ENCODE measurements at regions not wholly inside any gene's neighbourhood (a gene's known extent, or its start where the extent isn't known, plus 50 kb on each side); places are given as distances from the start of the nearest gene placed in this dataset.
"Not testable (repeated sequence)": the region's sequence is repeated elsewhere in the genome, so short reads cannot be mapped to it uniquely, and the experiment has no call there.

GRCh38 chr13:86253497-86253896 lies 454.3 kb upstream of the SLITRK6 start:
- H3K4me3 ChIP-seq; intact Hi-C loops (cut with DNase I); H3K4me1 ChIP-seq (replicated peaks); H3K36me3 ChIP-seq; H3K27ac ChIP-seq; DNase-seq (ENCODE audit: low spot score); H3K27me3 ChIP-seq (replicated peaks; ENCODE audit: insufficient read depth); H3K9me3 ChIP-seq: not testable (repeated sequence)
- WGBS, result no CpG with 5 or more reads among the region's 5 CpGs

GRCh38 chr13:86255820-86256219 lies 456.6 kb upstream of the SLITRK6 start:
- H3K4me1 ChIP-seq (replicated peaks); DNase-seq (ENCODE audit: low spot score); H3K27ac ChIP-seq; H3K4me3 ChIP-seq; intact Hi-C loops (cut with DNase I); H3K36me3 ChIP-seq; H3K9me3 ChIP-seq; H3K27me3 ChIP-seq (replicated peaks; ENCODE audit: insufficient read depth): not testable (repeated sequence)
- WGBS, result no CpG with 5 or more reads among the region's 2 CpGs

DNA sequence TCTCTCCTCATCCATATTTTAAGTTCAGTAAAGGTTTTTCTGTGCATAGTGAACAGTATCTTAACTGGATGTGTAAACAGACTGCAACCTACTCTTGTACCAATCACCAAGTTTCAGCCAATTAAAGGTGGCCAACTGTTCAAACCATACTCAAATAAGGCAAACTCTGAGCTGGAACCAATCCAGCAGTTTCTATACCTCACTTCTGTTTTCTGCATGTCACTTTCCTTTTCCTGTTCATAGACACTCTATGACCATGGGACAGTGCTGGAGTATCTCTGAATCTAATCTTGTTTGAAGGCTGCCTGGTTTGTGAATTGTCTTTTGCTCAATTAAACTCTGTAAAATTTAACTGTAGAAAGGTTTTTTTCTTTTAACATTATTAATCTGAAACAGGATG lies 470.3 kb upstream of the SLITRK6 start:
- H3K36me3 ChIP-seq, result no peaks in the 10 kb centered on the region
- no peak for DNase-seq (ENCODE audit: low spot score)
- H3K9me3 ChIP-seq, result no peaks in the 10 kb centered on the region
- H3K4me3 ChIP-seq, result no peak overlapping the region
- H3K27me3 ChIP-seq (replicated peaks; ENCODE audit: insufficient read depth), result no peaks in the 10 kb centered on the region
- intact Hi-C loops (cut with DNase I), result no loop called here
- TF ChIP-seq POLR2AphosphoS5 (IDR thresholded peaks at IDR 0.05), result no peak
- TF ChIP-seq CTCF (IDR thresholded peaks at IDR 0.05), result no peak
- no peak for TF ChIP-seq POLR2A (IDR thresholded peaks at IDR 0.05)
- H3K4me1 ChIP-seq (replicated peaks), result no peaks in the 10 kb centered on the region
- no peak overlapping the region for H3K27ac ChIP-seq

DNA sequence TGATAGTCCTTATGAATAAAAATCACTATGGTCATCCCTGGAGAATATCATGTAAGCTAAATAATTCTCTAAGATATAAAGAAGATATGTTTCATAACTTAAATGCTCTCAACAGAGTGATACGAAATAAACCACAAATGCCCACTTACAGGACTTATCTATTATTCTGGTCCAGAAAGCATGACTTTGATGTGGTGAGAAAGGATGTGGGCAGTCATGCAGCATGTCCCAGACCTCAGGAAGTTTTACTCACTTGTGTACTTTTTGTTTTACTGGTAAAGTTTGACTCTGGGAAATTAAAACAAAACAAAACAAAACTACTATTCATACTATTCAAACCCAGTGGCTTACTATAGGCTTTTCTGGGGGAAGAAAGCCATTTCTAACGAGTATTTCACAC lies 483.2 kb upstream of the SLITRK6 start:
- H3K27me3 ChIP-seq (replicated peaks; ENCODE audit: insufficient read depth), result no peaks in the 10 kb centered on the region
- TF ChIP-seq CTCF (IDR thresholded peaks at IDR 0.05) (no peak), POLR2AphosphoS5 (IDR thresholded peaks at IDR 0.05) (no peak), POLR2A (IDR thresholded peaks at IDR 0.05) (no peak)
- no peak for DNase-seq (ENCODE audit: low spot score)
- intact Hi-C loops (cut with DNase I), result no loop called here
- H3K9me3 ChIP-seq, result no peaks in the 10 kb centered on the region
- H3K36me3 ChIP-seq, result no peaks in the 10 kb centered on the region
- H3K4me1 ChIP-seq (replicated peaks), result no peaks in the 10 kb centered on the region
- H3K4me3 ChIP-seq, result no peak overlapping the region
- WGBS, result 12% methylated on average over 2 of the region's 2 CpGs
- H3K27ac ChIP-seq, result no peak overlapping the region

DNA sequence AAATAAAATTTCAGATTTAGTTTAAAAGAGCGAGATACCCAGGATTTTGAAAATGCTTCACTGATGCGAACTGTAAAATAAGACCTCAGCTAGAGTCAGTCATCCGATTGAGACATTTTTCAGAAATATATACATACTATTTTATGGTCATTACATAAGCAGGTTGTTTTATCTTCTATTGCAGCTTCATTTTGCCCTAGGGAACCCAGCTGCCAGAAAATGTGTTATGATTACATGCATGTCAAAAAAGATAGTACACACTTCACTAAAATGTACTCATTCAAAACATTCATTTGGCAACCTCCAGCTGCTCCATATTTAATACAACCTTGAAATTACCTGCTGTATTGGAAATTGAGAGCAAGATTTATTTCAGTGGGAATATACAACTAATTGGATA lies 483.8 kb upstream of the SLITRK6 start:
- H3K4me3 ChIP-seq, result no peak overlapping the region
- no peak overlapping the region for H3K27ac ChIP-seq
- WGBS, result 91% methylated on average over 3 of the region's 3 CpGs
- no peak for TF ChIP-seq CTCF (IDR thresholded peaks at IDR 0.05)
- TF ChIP-seq POLR2AphosphoS5 (IDR thresholded peaks at IDR 0.05), result no peak
- no peak for TF ChIP-seq POLR2A (IDR thresholded peaks at IDR 0.05)
- H3K4me1 ChIP-seq (replicated peaks), result no peaks in the 10 kb centered on the region
- H3K36me3 ChIP-seq, result no peaks in the 10 kb centered on the region
- intact Hi-C loops (cut with DNase I), result no loop called here
- H3K9me3 ChIP-seq, result no peaks in the 10 kb centered on the region
- no peak for DNase-seq (ENCODE audit: low spot score)
- no peaks in the 10 kb centered on the region for H3K27me3 ChIP-seq (replicated peaks; ENCODE audit: insufficient read depth)

- TF ChIP-seq POLR2A (IDR thresholded peaks at IDR 0.05) (no peak), CTCF (IDR thresholded peaks at IDR 0.05) (no peak), POLR2AphosphoS5 (IDR thresholded peaks at IDR 0.05) (no peak)
- intact Hi-C loops (cut with DNase I), result no loop called here
- Histone ChIP-seq H3K9me3 (no peaks in the 10 kb centered on the region), H3K27me3 (replicated peaks; ENCODE audit: insufficient read depth) (no peaks in the 10 kb centered on the region), H3K4me3 (no peak overlapping the region), H3K27ac (no peak overlapping the region), H3K4me1 (replicated peaks) (no peaks in the 10 kb centered on the region), H3K36me3 (no peaks in the 10 kb centered on the region)
- DNase-seq (ENCODE audit: low spot score), result no peak
- WGBS, result 56% methylated on average over 3 of the region's 3 CpGs
Observed at GRCh38 chr13:86298725-86299124, 499.5 kb upstream of the SLITRK6 start.
